Neuronal stem cell (in vitro differentiated cells): ENCODE measurements at regions not wholly inside any gene's neighbourhood (a gene's known extent, or its start where the extent isn't known, plus 50 kb on each side); places are given as distances from the start of the nearest gene placed in this dataset.

Source experiments
- DNase-seq: peaks from one replicate; pipeline ENCODE4 v3.0.0-alpha.2; 2013; ENCODE audit warnings: low spot score
- H2AFZ ChIP-seq: one replicate; pipeline ENCODE4 v1.6.1; 2013; ENCODE audit warnings: mild to moderate bottlenecking, low read length, inconsistent platforms
- H2AK5ac ChIP-seq: 2 replicates; pipeline ENCODE4 v1.6.1; 2013; ENCODE audit warnings: low read depth, mild to moderate bottlenecking, inconsistent platforms, low read length, moderate library complexity, mixed read lengths
- H2BK120ac ChIP-seq: 2 replicates; pipeline ENCODE4 v1.6.1; 2013; ENCODE audit warnings: low read depth, mild to moderate bottlenecking, inconsistent platforms, low read length, moderate library complexity, mixed read lengths
- H2BK12ac ChIP-seq: one replicate; pipeline ENCODE4 v1.6.1; 2013; ENCODE audit warnings: low read length, inconsistent platforms
- H2BK15ac ChIP-seq: 2 replicates; pipeline ENCODE4 v1.6.1; 2013; ENCODE audit warnings: mild to moderate bottlenecking, low read length, inconsistent platforms, mixed read lengths
- H2BK5ac ChIP-seq: one replicate; pipeline ENCODE4 v1.6.1; 2013; ENCODE audit warnings: inconsistent platforms, mild to moderate bottlenecking, low read length, moderate library complexity
- H3K14ac ChIP-seq: one replicate; pipeline ENCODE4 v1.6.1; 2013; ENCODE audit warnings: low read length, inconsistent platforms
- H3K18ac ChIP-seq: 2 replicates; pipeline ENCODE4 v1.6.1; 2013; ENCODE audit warnings: low read length, inconsistent platforms
- H3K23ac ChIP-seq: 2 replicates; pipeline ENCODE4 v1.6.1; 2013; ENCODE audit warnings: low read depth, mild to moderate bottlenecking, mixed read lengths, low read length, inconsistent platforms; ENCODE audit not compliant: poor library complexity
- H3K27ac ChIP-seq: replicated peaks from 3 replicates; pipeline ENCODE4 v1.5.1; 2013; ENCODE audit warnings: low read length, inconsistent platforms
- H3K27me3 ChIP-seq, 3 experiments: 2 replicates each; pipeline ENCODE4 v1.6.1; 2013; ENCODE audit warnings: low read length in 3 of 3, mild to moderate bottlenecking in 2 of 3, inconsistent platforms in 1 of 3, low read depth in 1 of 3, mixed read lengths in 1 of 3, moderate library complexity in 1 of 3; ENCODE audit not compliant: control insufficient read depth in 3 of 3, insufficient read depth in 3 of 3
- H3K36me3 ChIP-seq, 2 donors: replicated peaks in 1 of 2; 2 replicates each; pipeline ENCODE4 v1.6.1; 2013; ENCODE audit warnings: low read length in 2 of 2; ENCODE audit not compliant: control insufficient read depth in 2 of 2, insufficient read depth in 2 of 2
- H3K4ac ChIP-seq: 2 replicates; pipeline ENCODE4 v1.6.1; 2013; ENCODE audit warnings: inconsistent platforms, mild to moderate bottlenecking, low read length, moderate library complexity
- H3K4me1 ChIP-seq, 2 donors: 1 replicate in 1 of 2; 2 replicates in 1 of 2; pipeline ENCODE4 v1.6.1; 2013; ENCODE audit warnings: low read length in 2 of 2, low read depth in 1 of 2; ENCODE audit not compliant: control insufficient read depth in 2 of 2, insufficient read depth in 1 of 2
- H3K4me2 ChIP-seq: one replicate; pipeline ENCODE4 v1.6.1; 2013; ENCODE audit warnings: mild to moderate bottlenecking, low read length, inconsistent platforms; ENCODE audit not compliant: insufficient read depth, poor library complexity, severe bottlenecking
- H3K4me3 ChIP-seq, 2 donors: 2 replicates each; pipeline ENCODE4 v1.5.1; 2013; ENCODE audit warnings: low read length in 2 of 2, mild to moderate bottlenecking in 2 of 2, inconsistent platforms in 1 of 2, moderate library complexity in 1 of 2
- H3K79me1 ChIP-seq: one replicate; pipeline ENCODE4 v1.6.1; 2013; ENCODE audit warnings: low read depth, mild to moderate bottlenecking, inconsistent platforms, low read length, moderate library complexity
- H3K9ac ChIP-seq: one replicate; pipeline ENCODE4 v1.6.1; 2013; ENCODE audit warnings: mild to moderate bottlenecking, low read depth, low read length, inconsistent platforms; ENCODE audit not compliant: poor library complexity
- H3K9me3 ChIP-seq, 2 donors: replicated peaks in 1 of 2; 2 replicates each; pipeline versions ENCODE3 to v1.6.1; 2013; ENCODE audit warnings: low read length in 2 of 2, mild to moderate bottlenecking in 2 of 2, inconsistent platforms in 1 of 2, low read depth in 1 of 2, mixed read lengths in 1 of 2, moderate library complexity in 1 of 2; ENCODE audit not compliant: control insufficient read depth in 2 of 2, insufficient read depth in 1 of 2
- H4K8ac ChIP-seq: one replicate; pipeline ENCODE4 v1.6.1; 2013; ENCODE audit warnings: low read depth, mild to moderate bottlenecking, inconsistent platforms, low read length, moderate library complexity
- H4K91ac ChIP-seq: one replicate; pipeline ENCODE4 v1.6.1; 2013; ENCODE audit warnings: low read length, low read depth, mild to moderate bottlenecking, inconsistent platforms; ENCODE audit not compliant: poor library complexity
- WGBS, 2 donors: extraction: QIAGEN DNeasy Blood & Tissue Kit; methylation state at CpG; one replicate each; pipeline ENCODE4 v1.1.7; 2013; ENCODE audit warnings: missing lambda C conversion rate in 2 of 2, mixed read lengths in 1 of 2; ENCODE audit not compliant: insufficient read length in 2 of 2, insufficient replicate concordance in 1 of 2; ENCODE audit errors: extremely low coverage in 2 of 2; 5-methylcytosine and 5-hydroxymethylcytosine counted together

GRCh38 chr2:147456779-147457178 is 388.1 kb upstream of the ACVR2A start:
- Histone ChIP-seq H2AFZ (no peak overlapping the region), H2BK12ac (no peak overlapping the region), H3K23ac (no peak overlapping the region), H2BK5ac (no peak overlapping the region), H4K91ac (no peak overlapping the region), H3K4me1 (no peaks in the 10 kb centered on the region), H3K36me3 (no peaks in the 10 kb centered on the region), H3K27ac (no peak overlapping the region), H2BK15ac (no peak overlapping the region), H4K8ac (no peak overlapping the region), H2BK120ac (no peak overlapping the region), H3K79me1 (no peaks in the 10 kb centered on the region), H3K14ac (no peak overlapping the region), H3K4me2 (no peak overlapping the region), H3K4me3 (no peak overlapping the region), H2AK5ac (no peak overlapping the region), H3K18ac (no peak overlapping the region), H3K9me3 (no peaks in the 10 kb centered on the region), H3K4ac (no peak overlapping the region), H3K9ac (no peak overlapping the region), H3K27me3 (no peaks in the 10 kb centered on the region)
- DNase-seq: no peak
- no CpG with 5 or more reads among the region's 2 CpGs for WGBS, 2 donors

- H3K4ac ChIP-seq: no peak overlapping the region
- no peak overlapping the region for H2AK5ac ChIP-seq
- H2AFZ ChIP-seq: no peak overlapping the region
- WGBS, 2 donors: no CpG with 5 or more reads among the region's 3 CpGs
- DNase-seq: no peak
- no peak overlapping the region for H3K23ac ChIP-seq
- no peak overlapping the region for H3K4me2 ChIP-seq
- no peaks in the 10 kb centered on the region for H3K36me3 ChIP-seq
- no peak overlapping the region for H3K27ac ChIP-seq
- no peak overlapping the region for H3K4me3 ChIP-seq
- no peaks in the 10 kb centered on the region for H3K79me1 ChIP-seq
- no peak overlapping the region for H4K91ac ChIP-seq
- no peak overlapping the region for H2BK12ac ChIP-seq
- no peak overlapping the region for H3K14ac ChIP-seq
- H2BK5ac ChIP-seq: no peak overlapping the region
- H2BK15ac ChIP-seq: no peak overlapping the region
- H3K4me1 ChIP-seq: peaks cover 14 to 19% of the 10 kb centered on the region in 2 donors
- H3K9ac ChIP-seq: no peak overlapping the region
- H4K8ac ChIP-seq: no peak overlapping the region
- H3K27me3 ChIP-seq: no peaks in the 10 kb centered on the region
- H2BK120ac ChIP-seq: no peak overlapping the region
- H3K18ac ChIP-seq: no peak overlapping the region
- H3K9me3 ChIP-seq: no peaks in the 10 kb centered on the region
Measured at GRCh38 chr2:147451902-147452515, 392.8 kb upstream of the ACVR2A start.

- Histone ChIP-seq H3K4ac (no peak overlapping the region), H3K27ac (peak overlapping the region; percentile 24), H2BK120ac (no peak overlapping the region), H3K4me1 (peaks cover 14 to 19% of the 10 kb centered on the region in 2 donors), H3K9ac (no peak overlapping the region), H3K4me3 (no peak overlapping the region), H3K18ac (no peak overlapping the region), H3K9me3 (peaks cover 0 to 8% of the 10 kb centered on the region in 2 donors), H3K36me3 (no peaks in the 10 kb centered on the region), H4K91ac (no peak overlapping the region), H3K14ac (no peak overlapping the region), H3K23ac (no peak overlapping the region), H2AK5ac (no peak overlapping the region), H3K27me3 (no peaks in the 10 kb centered on the region), H2AFZ (no peak overlapping the region), H3K4me2 (peak overlapping the region; percentile 12), H3K79me1 (no peaks in the 10 kb centered on the region), H2BK12ac (no peak overlapping the region), H2BK5ac (no peak overlapping the region), H4K8ac (no peak overlapping the region), H2BK15ac (no peak overlapping the region)
- DNase-seq: no peak
- no CpG with 5 or more reads among the region's 4 CpGs for WGBS, 2 donors
Measured at GRCh38 chr2:147450661-147451510, 393.9 kb upstream of the ACVR2A start.

- no peak overlapping the region for H4K91ac ChIP-seq
- H3K4me1 ChIP-seq: peaks cover 14 to 19% of the 10 kb centered on the region in 2 donors
- no peak overlapping the region for H2BK5ac ChIP-seq
- no peak overlapping the region for H2AK5ac ChIP-seq
- H2BK12ac ChIP-seq: no peak overlapping the region
- no peak overlapping the region for H3K4ac ChIP-seq
- H2BK120ac ChIP-seq: no peak overlapping the region
- H2AFZ ChIP-seq: peak overlapping the region; percentile 77
- H3K27me3 ChIP-seq: no peaks in the 10 kb centered on the region
- H3K4me2 ChIP-seq: peak overlapping the region; percentile 45
- no peak overlapping the region for H4K8ac ChIP-seq
- H3K27ac ChIP-seq: peak overlapping the region; percentile 81
- no peak overlapping the region for H3K18ac ChIP-seq
- no peak overlapping the region for H3K14ac ChIP-seq
- peak overlapping the region in 1 of 2 donors; percentile 36 for H3K4me3 ChIP-seq
- no peaks in the 10 kb centered on the region for H3K79me1 ChIP-seq
- no peaks in the 10 kb centered on the region for H3K36me3 ChIP-seq
- no peak overlapping the region for H3K9ac ChIP-seq
- peaks cover 0 to 8% of the 10 kb centered on the region in 2 donors for H3K9me3 ChIP-seq
- peak; percentile 61 for DNase-seq
- no CpG with 5 or more reads among the region's 7 CpGs for WGBS, 2 donors
- H2BK15ac ChIP-seq: no peak overlapping the region
- H3K23ac ChIP-seq: no peak overlapping the region
Measured at GRCh38 chr2:147449323-147449991, 395.4 kb upstream of the ACVR2A start.
